WI38 (cell line): ENCODE measurements at regions not wholly inside any gene's neighbourhood (a gene's known extent, or its start where the extent isn't known, plus 50 kb on each side); places are given as distances from the start of the nearest gene placed in this dataset.

Experiments
- H3K4me3 ChIP-seq: 2 replicates; pipeline ENCODE4 v1.5.1; 2011; ENCODE audit warnings: low read depth, mild to moderate bottlenecking, control low read depth, low read length
- CTCF ChIP-seq: IDR thresholded peaks from 2 replicates; pipeline ENCODE4 v1.5.1; 2012; ENCODE audit warnings: low read depth, mild to moderate bottlenecking, control low read depth, low read length

GRCh38 chr9:1115370-1115769 is 65.2 kb downstream of the DMRT2 start:
- TF ChIP-seq CTCF, result no peak
- no peak overlapping the region for H3K4me3 ChIP-seq

GRCh38 chr9:1117439-1117838 is 67.3 kb downstream of the DMRT2 start:
- no peak overlapping the region for H3K4me3 ChIP-seq
- no peak for TF ChIP-seq CTCF

GRCh38 chr9:1120500-1121165 is 70.5 kb downstream of the DMRT2 start:
- H3K4me3 ChIP-seq, result no peak overlapping the region
- TF ChIP-seq CTCF, result no peak

- no peak for TF ChIP-seq CTCF
- no peak overlapping the region for H3K4me3 ChIP-seq
Observed at GRCh38 chr9:1125741-1126140, 75.6 kb downstream of the DMRT2 start.

- H3K4me3 ChIP-seq, result no peak overlapping the region
- TF ChIP-seq CTCF, result no peak
Observed at GRCh38 chr9:1128046-1128445, 77.9 kb downstream of the DMRT2 start.

- no peak overlapping the region for H3K4me3 ChIP-seq
Observed at GRCh38 chr9:1129382-1129781, 79.2 kb downstream of the DMRT2 start.

GRCh38 chr9:1140057-1140456 is 89.9 kb downstream of the DMRT2 start:
- H3K4me3 ChIP-seq, result no peak overlapping the region
- no peak for TF ChIP-seq CTCF

More at GRCh38 chr9:1129382-1129781, 79.2 kb downstream of the DMRT2 start:
- no peak for TF ChIP-seq CTCF
